ENCODE measurements at regions not wholly inside any gene's neighbourhood (a gene's known extent, or its start where the extent isn't known, plus 50 kb on each side); places are given as distances from the start of the nearest gene placed in this dataset.
A peak's percentile ranks its signal among the peaks of the same experiment; 100 is the strongest.

- Histone ChIP-seq H3K36me3 (no peaks in the 10 kb centered on the region), H3K4me1 (peaks cover 38% of the 10 kb centered on the region), H3K9me3 (no peaks in the 10 kb centered on the region), H3K4me3 (ENCODE audit: low read depth, low read length) (no peak overlapping the region), H3K27me3 (no peaks in the 10 kb centered on the region)
- TF ChIP-seq CTCF (IDR thresholded peaks at IDR 0.05; ENCODE audit: low read depth, low read length) = no peak
- peak; percentile 61 for DNase-seq
These were observed 107.6 kb upstream of the OTOS start for GRCh38 chr2:240247868-240248720.

- no peaks in the 10 kb centered on the region for H3K9me3 ChIP-seq
- peaks cover 38% of the 10 kb centered on the region for H3K4me1 ChIP-seq
- TF ChIP-seq CTCF (IDR thresholded peaks at IDR 0.05; ENCODE audit: low read depth, low read length) = no peak
- H3K4me3 ChIP-seq (ENCODE audit: low read depth, low read length) = no peak overlapping the region
- H3K36me3 ChIP-seq = no peaks in the 10 kb centered on the region
- no peak for DNase-seq
- H3K27me3 ChIP-seq = no peaks in the 10 kb centered on the region
These were observed 108.4 kb upstream of the OTOS start for GRCh38 chr2:240248721-240249422.

- no peak for DNase-seq
- Histone ChIP-seq H3K27me3 (no peaks in the 10 kb centered on the region), H3K4me3 (ENCODE audit: low read depth, low read length) (no peak overlapping the region), H3K36me3 (no peaks in the 10 kb centered on the region), H3K4me1 (peaks cover 36% of the 10 kb centered on the region), H3K9me3 (no peaks in the 10 kb centered on the region)
- no peak for TF ChIP-seq CTCF (IDR thresholded peaks at IDR 0.05; ENCODE audit: low read depth, low read length)
These were observed 109.1 kb upstream of the OTOS start for GRCh38 chr2:240249423-240250149.

GRCh38 chr2:240250150-240250984, 109.9 kb upstream of the OTOS start:
- no peak for DNase-seq
- no peak for TF ChIP-seq CTCF (IDR thresholded peaks at IDR 0.05; ENCODE audit: low read depth, low read length)
- Histone ChIP-seq H3K4me1 (peaks cover 34% of the 10 kb centered on the region), H3K9me3 (no peaks in the 10 kb centered on the region), H3K4me3 (ENCODE audit: low read depth, low read length) (no peak overlapping the region), H3K36me3 (no peaks in the 10 kb centered on the region), H3K27me3 (no peaks in the 10 kb centered on the region)

- Histone ChIP-seq H3K27me3 (no peaks in the 10 kb centered on the region), H3K9me3 (no peaks in the 10 kb centered on the region), H3K4me1 (peaks cover 34% of the 10 kb centered on the region), H3K4me3 (ENCODE audit: low read depth, low read length) (peak overlapping the region; percentile 44), H3K36me3 (no peaks in the 10 kb centered on the region)
- DNase-seq = peak; percentile 87
- no peak for TF ChIP-seq CTCF (IDR thresholded peaks at IDR 0.05; ENCODE audit: low read depth, low read length)
These were observed 110.8 kb upstream of the OTOS start for GRCh38 chr2:240250985-240251847.
